GM03348 (cell line): ENCODE measurements at regions not wholly inside any gene's neighbourhood (a gene's known extent, or its start where the extent isn't known, plus 50 kb on each side); places are given as distances from the start of the nearest gene placed in this dataset.
A peak's percentile ranks its signal among the peaks of the same experiment; 100 is the strongest.

Experiments
- DNase-seq: peaks from one replicate; pipeline ENCODE4 v3.0.0; 2012; ENCODE audit warnings: low spot score

GRCh38 chr10:29028486-29028885, 260.4 kb upstream of the LYZL1 start:
- DNase-seq = no peak

- no peak for DNase-seq
These were observed 258.0 kb upstream of the LYZL1 start for GRCh38 chr10:29030900-29031299.

DNA sequence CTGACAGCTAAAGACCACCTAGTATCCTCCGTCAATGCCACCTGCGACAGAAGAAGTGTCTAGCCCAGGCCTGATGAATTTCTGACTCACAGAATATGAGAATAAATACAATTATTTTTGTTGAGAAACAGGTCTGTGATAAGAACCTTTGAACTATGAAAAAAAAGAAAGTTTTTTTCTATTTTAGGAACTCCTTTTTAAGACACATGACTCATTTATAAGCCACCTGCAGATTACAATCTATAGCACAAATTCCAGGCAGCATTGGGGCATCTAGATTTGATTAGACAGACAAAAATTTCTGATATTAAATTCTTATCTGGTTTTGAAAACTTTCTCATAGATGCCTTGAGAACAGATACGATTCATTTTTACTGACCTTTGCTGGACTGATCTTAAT, 256.7 kb upstream of the LYZL1 start:
- no peak for DNase-seq

- no peak for DNase-seq
These were observed 255.4 kb upstream of the LYZL1 start for GRCh38 chr10:29033311-29033940.

DNA sequence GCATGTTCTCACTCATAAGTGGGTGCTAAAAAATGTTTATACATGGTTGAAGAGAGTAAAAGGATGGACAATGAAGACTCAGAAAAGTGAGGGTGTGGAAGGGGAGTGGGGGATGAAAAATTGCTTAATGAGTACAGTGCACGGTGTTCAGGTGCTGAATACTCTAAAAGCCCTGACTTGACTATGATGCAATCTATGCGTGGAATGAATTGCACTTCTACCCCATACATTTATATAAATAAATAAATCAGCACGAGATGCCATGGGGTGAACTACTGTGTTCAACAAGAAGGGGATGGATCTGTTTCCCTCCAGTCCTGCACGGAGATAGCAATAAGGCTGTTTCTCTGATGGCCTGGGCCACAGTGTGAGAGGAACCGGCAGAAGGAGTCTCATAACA, 254.3 kb upstream of the LYZL1 start:
- DNase-seq = no peak

GRCh38 chr10:29035721-29036120, 253.1 kb upstream of the LYZL1 start:
- no peak for DNase-seq

- no peak for DNase-seq
These were observed 251.3 kb upstream of the LYZL1 start for GRCh38 chr10:29037348-29038113.

- no peak for DNase-seq
These were observed 249.8 kb upstream of the LYZL1 start for GRCh38 chr10:29039091-29039490.

- DNase-seq = peak; percentile 69
These were observed 249.1 kb upstream of the LYZL1 start for GRCh38 chr10:29039677-29040189.

- DNase-seq = no peak
These were observed 247.3 kb upstream of the LYZL1 start for GRCh38 chr10:29041616-29042015.

GRCh38 chr10:29048506-29048905, 240.4 kb upstream of the LYZL1 start:
- DNase-seq = no peak

DNA sequence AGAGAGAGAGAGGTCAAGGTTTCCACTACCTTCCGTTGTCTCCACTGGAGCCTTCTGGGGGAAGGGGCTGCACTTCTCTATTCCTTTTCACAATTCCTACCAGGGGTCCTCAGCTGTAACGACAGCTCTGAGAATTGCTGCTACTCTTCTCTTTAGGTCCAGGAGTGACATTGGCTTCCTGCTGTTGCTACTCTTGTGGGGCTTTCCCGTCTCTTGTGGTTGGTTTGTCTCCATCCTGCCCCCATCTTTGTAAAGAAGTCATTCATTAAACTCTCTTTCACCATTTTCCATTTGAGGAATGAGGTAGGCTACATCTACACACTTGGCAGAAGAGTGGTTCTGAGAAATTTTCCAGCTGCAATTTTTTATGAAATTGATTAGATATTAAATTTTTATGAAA, 238.8 kb upstream of the LYZL1 start:
- DNase-seq = no peak

DNA sequence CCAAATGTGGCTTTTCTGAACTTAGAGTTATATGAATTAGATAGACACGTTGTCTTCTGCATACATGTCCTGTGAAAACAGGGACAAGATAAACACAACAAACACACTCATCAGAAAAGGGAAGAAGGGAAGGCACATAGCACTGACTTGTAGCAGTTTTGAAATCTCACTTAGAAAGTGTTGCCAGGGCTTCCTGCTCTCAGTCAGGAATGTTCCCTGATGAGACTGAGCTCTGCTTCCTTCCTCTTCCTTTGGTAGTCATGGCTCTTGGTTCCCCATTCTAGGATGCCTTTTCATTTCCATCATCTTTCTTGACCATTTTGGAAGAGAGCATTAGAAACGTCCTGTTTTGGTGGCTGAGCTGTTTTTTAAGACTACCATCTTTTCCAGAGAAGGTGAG, 233.8 kb upstream of the LYZL1 start:
- no peak for DNase-seq

DNA sequence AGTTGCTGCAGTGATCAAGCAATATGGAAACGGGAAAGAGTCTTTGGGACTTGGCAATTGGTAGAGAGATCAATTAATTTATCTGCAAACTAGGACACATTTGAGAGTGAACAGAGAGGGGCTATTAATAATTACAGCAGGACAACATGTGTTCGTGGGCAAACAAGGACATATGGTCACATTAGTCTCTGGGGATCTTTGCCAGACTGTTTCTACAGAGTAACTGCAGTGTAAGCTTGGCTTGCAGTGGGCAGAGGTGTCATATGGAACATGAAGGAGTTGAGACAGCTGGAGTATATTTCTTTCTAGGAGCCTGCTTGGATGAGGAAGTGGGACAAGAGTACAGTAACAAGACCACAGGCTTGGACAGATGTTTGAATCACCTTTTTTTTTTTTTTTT, 232.1 kb upstream of the LYZL1 start:
- DNase-seq = no peak

GRCh38 chr10:29057822-29058331, 231.0 kb upstream of the LYZL1 start:
- DNase-seq = peak; percentile 21

DNA sequence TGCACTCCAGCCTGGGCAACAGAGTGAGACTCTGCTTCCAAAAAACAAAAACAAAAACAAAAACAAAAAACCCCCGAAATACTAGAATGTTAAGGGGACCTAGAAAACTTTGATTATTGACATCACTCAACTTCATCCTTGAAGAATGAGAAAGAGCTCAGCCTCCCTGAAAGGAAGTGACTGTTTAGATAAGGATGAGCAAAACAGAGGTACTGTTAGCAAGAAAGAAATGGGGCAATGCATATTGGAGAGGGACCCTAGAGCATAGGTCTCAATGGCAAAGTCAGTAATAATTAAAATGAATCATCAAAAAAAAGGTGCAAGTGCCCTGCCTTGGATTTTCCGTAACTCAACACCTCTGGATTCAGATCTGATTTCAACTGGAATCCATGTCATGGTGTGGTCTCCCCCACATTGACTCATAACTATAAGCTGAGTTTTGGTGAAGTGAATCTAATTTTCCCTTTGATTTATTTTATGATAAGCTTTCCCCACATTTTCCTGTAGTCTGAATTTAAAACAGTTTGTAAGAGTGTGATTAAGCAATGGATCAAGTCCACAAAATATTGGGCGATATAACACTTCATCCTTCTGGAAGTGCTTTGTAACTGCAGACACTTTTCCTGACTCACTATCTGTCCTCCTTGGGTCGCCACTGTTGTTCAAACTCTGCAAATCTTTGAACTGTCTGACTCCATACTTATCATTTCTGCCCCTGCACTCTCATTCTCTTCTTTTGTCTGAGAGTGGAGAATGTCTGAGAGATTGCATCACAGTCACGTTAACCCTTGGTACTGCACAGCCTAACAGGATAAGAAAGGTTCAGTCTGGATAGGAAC, 224.8 kb upstream of the LYZL1 start:
- no peak for DNase-seq

DNA sequence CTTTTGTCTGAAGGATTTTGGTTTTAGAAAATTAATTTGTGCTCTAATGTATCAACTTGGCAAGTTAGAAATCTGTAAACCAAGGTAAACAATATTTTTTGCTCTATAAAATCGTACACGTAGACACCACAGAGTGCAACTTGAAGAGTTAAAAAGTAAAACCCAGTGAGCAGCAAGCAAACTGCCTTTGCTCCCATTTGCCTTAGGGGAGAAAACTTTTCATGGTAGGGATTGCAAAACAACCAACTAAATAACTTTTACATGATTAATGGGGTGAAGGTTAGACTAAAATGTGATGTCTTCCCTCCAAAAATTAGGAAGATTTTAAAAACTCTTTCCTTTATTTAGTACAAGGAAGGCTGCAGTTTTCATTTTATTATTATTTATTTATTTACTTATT, 224.2 kb upstream of the LYZL1 start:
- no peak for DNase-seq

- DNase-seq = peak; percentile 28
These were observed 221.7 kb upstream of the LYZL1 start for GRCh38 chr10:29067161-29067560.

DNA sequence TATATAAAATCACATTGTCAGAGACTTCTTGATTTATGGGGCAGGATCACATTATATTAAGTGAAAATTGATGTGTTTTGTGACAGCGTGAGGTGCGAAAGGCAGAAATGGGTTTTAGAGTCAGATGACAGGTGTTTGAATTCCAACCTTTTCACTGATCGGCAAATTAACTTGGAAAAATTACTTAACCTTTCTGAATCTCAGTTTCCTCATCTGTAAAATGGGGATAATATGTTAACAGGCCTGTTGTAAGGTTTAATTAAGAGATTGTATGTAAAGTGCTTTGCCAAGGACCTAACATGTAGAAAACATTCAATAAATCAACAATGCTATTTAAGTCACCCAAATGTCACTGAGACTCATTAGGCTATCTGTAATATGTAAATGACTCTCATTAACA, 221.2 kb upstream of the LYZL1 start:
- DNase-seq = no peak

DNA sequence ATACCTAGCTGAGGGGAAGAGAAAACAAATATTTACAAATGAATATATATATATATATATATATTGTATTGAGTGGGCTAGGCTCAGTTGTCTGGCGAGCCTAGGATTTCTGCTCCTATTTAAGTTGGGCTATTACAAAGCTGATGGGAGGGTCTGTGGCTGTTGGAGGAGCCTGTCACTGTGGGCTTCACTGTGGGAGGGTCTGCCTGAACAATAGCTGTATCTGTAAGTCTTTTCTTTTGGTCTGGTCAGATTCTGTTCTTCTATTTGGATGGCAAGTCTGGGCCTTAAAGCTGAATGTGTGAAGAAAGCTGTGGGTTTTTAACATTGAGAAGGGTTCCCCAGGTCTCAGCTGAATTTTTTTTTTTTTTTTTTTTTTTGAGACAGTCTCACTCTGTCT, 220.6 kb upstream of the LYZL1 start:
- DNase-seq = no peak

GRCh38 chr10:29068966-29069365, 219.9 kb upstream of the LYZL1 start:
- no peak for DNase-seq

DNA sequence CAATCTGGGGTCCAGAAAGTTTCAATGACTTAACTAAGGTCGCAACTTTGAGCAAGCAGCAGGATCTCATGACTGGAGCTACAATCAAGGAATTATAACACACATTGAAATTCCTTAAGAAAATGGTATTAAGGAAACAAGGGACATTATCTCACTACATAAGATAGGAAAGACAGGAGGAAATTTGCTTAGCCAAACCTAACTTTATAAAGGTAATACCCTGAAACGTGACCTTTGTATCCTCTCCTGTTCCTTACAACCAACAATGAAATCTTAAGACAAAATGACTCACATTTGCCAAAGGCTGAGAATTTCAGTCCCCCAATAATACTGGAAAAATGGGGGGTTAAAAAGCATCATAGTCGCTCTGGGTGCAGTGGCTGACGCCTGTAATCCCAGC, 218.9 kb upstream of the LYZL1 start:
- DNase-seq = no peak

GRCh38 chr10:29078919-29079318, 210.0 kb upstream of the LYZL1 start:
- no peak for DNase-seq
